OCI-M2 (cell line): ENCODE measurements at regions not wholly inside any gene's neighbourhood (a gene's known extent, or its start where the extent isn't known, plus 50 kb on each side); places are given as distances from the start of the nearest gene placed in this dataset.
"Not testable (repeated sequence)": the region's sequence is repeated elsewhere in the genome, so short reads cannot be mapped to it uniquely, and the experiment has no call there.

Experiments used
- DNase-seq: peaks from one replicate; lab custom pipeline; 2025; ENCODE audit not compliant: unreplicated experiment; lab: John Stamatoyannopoulos, UW

DNA sequence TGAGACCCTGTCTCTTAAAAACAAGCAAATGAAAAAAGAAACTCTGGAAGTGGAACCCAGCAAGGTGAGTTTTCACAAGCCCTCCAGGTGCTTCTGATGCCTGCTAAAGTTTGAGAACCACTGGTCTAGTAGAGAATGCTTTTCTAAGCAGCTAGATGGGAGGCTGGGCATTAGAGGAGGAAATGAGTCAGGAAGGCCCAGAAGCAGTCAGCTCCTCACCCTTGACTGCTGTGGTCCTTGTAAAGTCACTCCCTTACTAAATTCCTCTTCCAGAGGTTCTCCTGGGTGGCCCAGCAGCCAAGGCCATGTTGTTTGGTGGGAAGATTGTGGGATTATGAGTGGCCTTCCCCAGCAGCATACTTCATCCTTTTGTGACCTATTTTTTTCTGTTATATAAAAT, 52.0 kb upstream of the FYN start:
- no peak for DNase-seq

GRCh38 chr6:111926731-111927302, 53.6 kb upstream of the FYN start:
- no peak for DNase-seq

- no peak for DNase-seq
Measured at GRCh38 chr6:111927321-111927720, 54.1 kb upstream of the FYN start.

DNA sequence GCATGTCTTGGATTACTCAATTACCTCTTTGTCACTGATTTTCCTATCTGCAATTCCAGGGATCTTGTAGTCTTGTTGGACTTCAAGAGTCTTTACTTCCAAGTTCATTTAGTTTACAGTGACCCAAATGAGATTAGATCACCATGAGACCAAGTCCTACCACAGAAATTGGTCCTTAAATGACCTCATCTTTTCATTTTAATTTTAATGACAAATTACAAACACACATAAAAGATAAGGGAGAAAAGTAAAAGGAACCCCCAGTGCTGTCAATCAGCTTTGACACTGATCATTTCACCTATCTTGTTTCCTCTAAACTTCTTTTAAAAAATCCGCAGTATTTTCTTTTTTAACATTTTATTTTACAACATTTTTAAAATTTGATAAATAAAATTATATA, 54.9 kb upstream of the FYN start:
- DNase-seq: no peak

- not testable (repeated sequence) for DNase-seq
Measured at GRCh38 chr6:111934611-111935010, 61.4 kb upstream of the FYN start.

- DNase-seq: no peak
Measured at GRCh38 chr6:111936718-111937117, 63.5 kb upstream of the FYN start.

DNA sequence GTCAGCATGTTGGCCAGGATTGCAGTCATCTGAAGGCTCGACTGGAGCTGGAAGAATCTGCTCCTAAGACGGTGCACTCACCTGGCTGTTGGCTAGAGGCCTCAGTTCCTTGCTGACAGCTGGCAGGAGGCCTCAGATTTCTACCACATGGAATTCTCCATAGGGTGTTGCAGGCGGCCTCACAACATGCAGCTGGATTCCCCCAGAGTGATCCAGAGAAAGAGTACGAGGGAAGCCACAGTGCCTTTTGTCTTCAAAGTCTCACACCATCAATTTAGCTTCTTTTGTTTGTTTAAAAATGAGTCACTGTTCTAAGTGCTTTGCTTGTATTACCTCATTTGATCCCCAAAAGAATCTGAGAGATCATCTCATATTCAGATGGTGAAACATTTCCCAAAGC, 65.5 kb upstream of the FYN start:
- no peak for DNase-seq

DNA sequence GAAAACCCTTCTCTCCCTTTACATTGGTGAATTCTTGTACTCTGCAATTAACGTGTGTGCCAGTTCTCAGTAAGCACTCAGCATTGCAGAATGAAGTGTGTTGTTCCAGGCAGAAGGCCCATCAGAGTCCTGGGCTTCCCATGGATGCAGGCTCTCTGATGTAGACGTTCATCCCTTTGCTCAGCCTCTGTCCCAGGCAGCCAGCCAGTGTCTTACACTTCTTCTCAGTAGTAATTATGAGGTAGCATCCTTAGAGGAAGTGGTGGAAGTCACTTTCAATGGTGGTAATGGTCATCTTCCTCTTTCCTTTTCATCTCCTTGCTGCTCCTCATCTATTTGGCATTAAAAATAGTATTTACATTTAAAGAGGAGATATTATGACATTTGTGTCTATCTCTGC, 66.7 kb upstream of the FYN start:
- no peak for DNase-seq

- DNase-seq: no peak
Measured at GRCh38 chr6:111940801-111941200, 67.5 kb upstream of the FYN start.

DNA sequence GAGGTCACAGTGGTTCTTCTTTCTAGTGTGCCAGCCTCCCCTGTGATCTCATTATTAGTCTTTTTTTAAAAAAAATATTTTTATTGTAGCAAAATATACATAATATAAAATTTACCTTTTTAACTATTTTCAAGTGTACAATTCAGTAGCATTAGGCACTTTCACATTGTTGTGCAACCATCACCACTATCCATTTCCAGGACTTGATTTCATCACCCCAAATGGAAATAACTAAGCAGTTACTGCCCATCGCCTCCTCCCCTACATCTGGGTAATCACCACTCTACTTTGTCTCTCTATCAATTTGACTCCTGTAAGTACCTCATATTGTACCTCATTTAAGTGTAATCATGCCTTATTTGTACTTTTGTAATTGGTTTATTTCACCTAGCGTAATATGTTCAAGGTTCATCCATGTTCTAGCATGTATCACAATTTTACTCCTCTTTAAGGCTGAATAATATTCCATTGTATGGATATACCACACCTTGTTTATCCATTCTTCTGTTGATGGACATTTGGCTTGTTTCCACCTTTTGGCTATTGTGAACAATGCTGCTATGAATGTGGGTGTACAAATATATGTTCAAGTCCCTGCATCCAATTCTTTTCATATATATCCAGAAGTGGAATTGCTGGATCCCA, 68.6 kb upstream of the FYN start:
- no peak for DNase-seq

DNA sequence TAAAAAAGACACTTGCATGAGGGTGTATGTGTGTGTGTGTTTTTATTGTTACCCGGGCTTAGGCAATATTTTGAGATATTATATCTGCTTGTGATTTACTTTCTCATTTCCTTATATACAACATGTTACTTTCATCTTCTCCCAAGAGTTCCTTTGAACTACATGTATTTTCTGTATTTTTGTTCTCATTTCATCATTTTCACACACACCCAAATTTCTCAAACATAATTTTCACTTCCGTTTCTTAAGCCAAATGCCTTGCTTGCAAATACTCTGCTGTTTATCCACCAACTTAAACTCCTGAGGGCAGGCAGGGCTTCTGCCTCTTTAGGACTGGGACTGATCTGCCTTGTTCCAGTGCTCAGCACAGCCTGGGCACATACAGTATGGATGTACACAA, 69.3 kb upstream of the FYN start:
- no peak for DNase-seq

GRCh38 chr6:111943266-111943665, 70.0 kb upstream of the FYN start:
- no peak for DNase-seq

DNA sequence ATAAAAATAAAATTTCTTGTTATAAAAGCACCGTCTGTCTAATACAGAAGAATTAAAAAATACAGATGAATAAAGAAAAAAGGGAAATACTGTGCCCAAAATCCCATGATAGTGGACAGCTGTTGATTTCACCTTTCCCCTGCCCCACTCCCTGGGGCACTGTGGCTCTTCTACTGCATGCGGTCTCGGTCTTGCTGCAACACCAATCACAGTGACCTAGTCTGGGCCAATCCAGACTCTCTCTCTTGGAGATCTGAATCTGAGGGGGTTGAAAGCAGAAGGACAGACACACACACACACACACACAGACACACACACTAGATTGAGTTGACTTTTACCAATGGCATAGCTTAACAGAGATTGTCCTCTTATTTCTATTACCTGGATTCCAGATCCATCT, 70.5 kb upstream of the FYN start:
- no peak for DNase-seq

DNA sequence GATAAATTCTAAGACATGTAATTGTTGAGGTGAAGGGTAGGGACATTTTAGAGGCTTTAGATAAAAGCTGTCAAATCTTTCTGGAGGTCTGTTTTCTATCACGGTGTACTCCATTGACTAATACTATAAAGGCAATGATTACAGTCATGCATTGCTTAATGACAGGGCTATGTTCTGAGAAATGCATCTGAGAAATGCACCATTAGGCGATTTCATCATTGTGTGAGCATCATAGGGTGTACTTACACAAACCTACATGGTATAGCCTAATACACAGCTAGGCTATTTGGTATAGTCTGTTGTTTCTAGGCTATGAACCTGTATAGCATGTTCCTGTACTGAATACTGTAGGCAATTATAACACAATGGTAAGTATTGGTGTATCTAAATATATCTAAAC, 71.3 kb upstream of the FYN start:
- no peak for DNase-seq

DNA sequence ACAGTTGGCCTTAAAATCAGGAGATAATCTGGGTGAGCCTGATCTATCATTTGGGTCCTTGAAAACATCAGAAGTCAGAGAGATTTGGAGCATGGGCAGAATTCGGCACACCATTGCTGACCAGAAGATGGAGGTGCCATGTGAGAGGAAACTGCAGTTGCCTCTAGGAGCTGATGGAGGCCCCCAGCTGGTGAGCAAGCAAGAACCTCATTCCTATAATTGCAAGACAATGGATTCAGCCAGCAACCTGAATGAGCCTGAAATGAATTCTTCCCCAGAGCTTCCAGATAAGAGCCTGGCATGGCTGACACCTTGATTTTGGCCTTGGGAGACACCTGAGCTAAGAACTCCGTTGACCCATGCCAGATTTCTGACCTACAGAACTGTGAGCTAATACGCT, 76.3 kb upstream of the FYN start:
- DNase-seq: no peak

GRCh38 chr6:111949984-111950383, 76.7 kb upstream of the FYN start:
- DNase-seq: not testable (repeated sequence)

GRCh38 chr6:111950661-111951496, 77.6 kb upstream of the FYN start:
- DNase-seq: no peak

- DNase-seq: no peak
Measured at GRCh38 chr6:111951497-111952085, 78.3 kb upstream of the FYN start.

GRCh38 chr6:111952274-111952673, 79.0 kb upstream of the FYN start:
- DNase-seq: no peak

DNA sequence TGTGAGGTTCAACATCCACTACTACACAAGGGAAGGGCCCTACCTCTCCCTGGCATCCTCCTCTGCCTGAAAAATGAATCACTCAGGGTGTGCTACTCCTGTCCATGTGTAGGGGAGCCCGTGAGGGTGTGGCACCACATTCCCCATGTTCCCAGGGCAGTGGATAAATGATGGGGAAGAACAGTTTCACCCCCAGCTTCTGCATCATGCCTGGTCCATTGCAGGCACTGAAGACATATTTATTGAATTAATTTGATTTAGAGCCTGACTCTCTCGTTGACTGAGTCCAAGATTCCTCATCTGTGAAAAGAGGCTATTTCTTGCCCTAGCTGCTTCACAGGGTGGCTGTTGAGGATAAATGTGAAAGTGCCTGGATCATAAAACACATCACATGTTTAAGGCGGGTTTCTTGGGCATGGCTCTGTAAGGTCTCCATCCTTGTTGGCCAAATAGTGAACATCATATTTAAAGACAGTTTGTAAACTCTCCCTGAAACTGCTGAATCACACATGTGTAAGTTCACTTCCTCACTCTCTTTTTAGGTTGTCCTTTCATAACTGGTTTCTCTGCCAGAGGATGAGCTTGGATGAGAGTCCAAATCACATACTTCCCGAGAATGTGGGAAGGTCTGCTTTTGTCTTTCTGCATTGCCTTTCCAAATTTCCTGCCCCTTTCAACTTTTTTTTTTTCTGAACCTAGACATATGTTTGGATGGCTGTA, 79.7 kb upstream of the FYN start:
- no peak for DNase-seq

- DNase-seq: no peak
Measured at GRCh38 chr6:111956098-111956497, 82.8 kb upstream of the FYN start.
